HL-60/S4 (cell line): ENCODE measurements at regions not wholly inside any gene's neighbourhood (a gene's known extent, or its start where the extent isn't known, plus 50 kb on each side); places are given as distances from the start of the nearest gene placed in this dataset.

ENCODE experiments used
- in situ Hi-C: fragments of 300-500 bp; cut with MboI; formaldehyde crosslinking; loops from 2 replicates; pipeline ENCODE4 v1.14.3; 2022; ENCODE audit warnings: low sequenced_read_pairs

GRCh38 chr20:20768202-20768815 lies 55.9 kb upstream of the RALGAPA2 start:
- in situ Hi-C loops: no loop called here

GRCh38 chr20:20765696-20766365 lies 53.4 kb upstream of the RALGAPA2 start:
- in situ Hi-C loops: no loop called here

- in situ Hi-C loops: no loop called here
Observed at GRCh38 chr20:20763650-20764049, 51.2 kb upstream of the RALGAPA2 start.
